Epithelial cell of esophagus (primary cell): ENCODE measurements at regions not wholly inside any gene's neighbourhood (a gene's known extent, or its start where the extent isn't known, plus 50 kb on each side); places are given as distances from the start of the nearest gene placed in this dataset.
"Not testable (repeated sequence)": the region's sequence is repeated elsewhere in the genome, so short reads cannot be mapped to it uniquely, and the experiment has no call there.

Experiments used
- DNase-seq: peaks from one replicate; pipeline ENCODE4 v3.0.0; 2010; ENCODE audit warnings: low read depth
- H3K4me3 ChIP-seq: 2 replicates; pipeline ENCODE4 v1.5.1; 2011; ENCODE audit warnings: mild to moderate bottlenecking, low read length, control low read depth
- CTCF ChIP-seq: IDR thresholded peaks from 2 replicates; pipeline ENCODE4 v1.5.1; 2011; ENCODE audit warnings: low read depth, mild to moderate bottlenecking, low read length, control low read depth, inconsistent platforms; ENCODE audit not compliant: insufficient read depth; ENCODE audit errors: missing control alignments

DNA sequence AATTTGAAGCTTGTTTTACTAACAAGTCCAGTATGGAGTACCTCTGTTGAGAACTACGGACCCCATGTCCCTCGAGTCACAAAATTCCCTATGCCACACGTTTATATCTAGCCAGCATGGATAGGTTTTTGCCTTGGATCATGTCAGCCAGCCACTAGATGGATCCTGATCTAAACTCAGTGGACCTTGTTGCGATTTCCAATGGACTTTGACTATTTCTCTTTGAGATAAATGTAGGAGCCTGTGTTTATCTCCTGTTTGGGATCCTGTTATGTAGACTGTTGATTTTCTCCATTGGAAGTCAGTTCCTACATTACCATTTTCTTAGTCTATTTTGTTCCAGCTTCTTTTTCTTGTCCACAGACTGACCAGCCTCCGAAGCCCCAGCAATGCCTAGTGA lies 127.1 kb upstream of the BMAL1 start:
- TF ChIP-seq CTCF, result no peak
- DNase-seq, result no peak
- no peak overlapping the region for H3K4me3 ChIP-seq

DNA sequence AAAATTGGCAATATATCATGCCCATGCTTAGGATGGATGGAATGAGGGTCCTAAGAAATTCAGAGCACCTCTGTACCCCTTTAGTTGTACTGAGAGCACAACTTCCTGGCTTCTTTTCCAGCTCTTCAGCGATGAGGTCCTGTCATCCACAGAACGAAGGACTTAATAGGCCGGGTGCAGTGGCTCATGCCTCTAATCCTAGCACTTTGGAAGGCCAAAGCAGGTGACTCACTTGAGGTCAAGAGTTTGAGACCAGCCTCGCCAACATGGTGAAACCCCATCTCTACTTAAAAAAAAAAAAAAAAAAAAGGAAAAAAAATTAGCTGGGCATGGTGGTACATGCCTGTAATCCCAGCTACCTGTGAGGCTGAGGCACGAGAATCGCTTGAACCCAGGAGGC lies 125.3 kb upstream of the BMAL1 start:
- no peak overlapping the region for H3K4me3 ChIP-seq
- DNase-seq, result no peak
- no peak for TF ChIP-seq CTCF

DNA sequence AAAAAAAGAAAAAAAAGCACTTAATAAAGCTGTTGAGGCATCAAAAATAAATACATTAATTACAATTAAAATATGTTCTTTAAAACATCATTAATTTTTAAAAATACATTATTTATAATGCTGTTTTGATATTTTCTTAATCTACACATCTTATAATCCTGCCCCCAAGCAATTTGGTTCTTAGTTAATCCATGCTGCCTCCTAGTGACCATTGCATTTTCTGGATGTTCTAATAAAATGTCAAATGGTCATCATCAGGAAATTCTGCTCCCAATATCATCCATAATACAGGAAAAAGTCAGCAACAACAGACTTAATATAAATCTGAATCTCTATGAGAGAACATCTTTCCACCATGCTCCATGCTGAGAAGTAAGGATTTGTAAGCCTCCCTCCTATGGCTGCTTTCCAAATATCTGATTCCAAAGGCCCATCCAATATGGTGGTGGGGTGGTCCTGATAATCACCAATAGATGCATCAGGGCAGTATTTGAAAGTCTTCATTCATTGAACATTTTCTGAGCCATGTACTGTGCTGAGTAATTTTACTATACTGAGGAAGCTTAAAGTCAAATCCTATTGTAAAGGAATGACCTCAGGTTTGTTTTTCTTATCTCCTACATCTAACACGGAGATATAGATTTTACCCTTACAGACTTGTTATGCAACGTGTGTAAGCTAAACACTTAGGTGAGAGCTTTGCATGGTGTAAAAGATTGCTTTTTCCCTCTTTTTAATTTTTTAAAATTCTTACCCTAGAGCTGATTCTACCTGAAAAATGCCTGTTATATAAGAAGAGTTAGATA lies 124.7 kb upstream of the BMAL1 start:
- TF ChIP-seq CTCF, result peak; percentile 59
- no peak overlapping the region for H3K4me3 ChIP-seq
- peak; percentile 64 for DNase-seq

- DNase-seq, result not testable (repeated sequence)
These were observed 123.2 kb upstream of the BMAL1 start for GRCh38 chr11:13154374-13154773.

DNA sequence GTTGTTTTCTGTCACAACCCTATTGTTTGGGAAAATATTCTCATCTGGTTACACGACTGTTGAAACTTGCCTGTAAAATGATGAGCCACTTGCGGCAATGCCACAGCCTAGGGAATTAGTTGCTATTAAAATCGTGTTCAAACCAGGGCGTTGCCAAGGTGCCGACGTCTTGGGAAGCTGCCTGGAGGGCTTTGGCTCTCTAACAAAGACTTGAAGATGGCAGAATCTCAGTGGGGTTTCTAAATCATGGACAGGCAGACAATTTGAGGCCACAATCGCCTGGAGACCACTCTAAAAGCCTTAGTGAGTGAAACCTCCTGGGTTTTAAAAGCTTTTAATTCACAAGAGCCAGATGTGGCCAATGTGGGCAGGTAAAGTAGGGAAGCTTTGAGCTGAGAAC lies 117.2 kb upstream of the BMAL1 start:
- H3K4me3 ChIP-seq, result peak overlapping the region; percentile 5
- TF ChIP-seq CTCF, result no peak
- DNase-seq, result peak; percentile 86

More at GRCh38 chr11:13154374-13154773, 123.2 kb upstream of the BMAL1 start:
- not testable (repeated sequence) for H3K4me3 ChIP-seq

GRCh38 chr11:13160806-13161205 lies 116.8 kb upstream of the BMAL1 start:
- peak overlapping the region; percentile 5 for H3K4me3 ChIP-seq
- no peak for TF ChIP-seq CTCF
- peak; percentile 98 for DNase-seq

DNA sequence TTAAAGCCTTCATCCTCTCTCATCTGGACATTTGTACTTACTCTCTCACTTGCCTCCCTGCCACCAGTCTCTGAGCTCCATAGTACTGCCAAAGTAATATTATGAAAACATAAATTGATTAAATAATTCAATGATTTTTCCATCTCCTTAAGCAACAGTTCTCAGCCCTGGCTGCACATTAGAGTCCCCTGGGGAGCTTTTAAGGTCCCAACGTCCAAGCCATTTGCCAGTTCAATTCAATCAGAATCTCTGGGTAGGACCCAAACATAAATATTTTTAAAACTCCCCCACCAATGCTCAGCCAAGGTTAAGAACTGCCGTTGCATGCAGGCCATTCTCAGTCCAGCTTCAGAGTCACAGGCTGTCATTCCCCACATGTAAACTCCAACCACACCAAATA lies 114.4 kb upstream of the BMAL1 start:
- no peak for TF ChIP-seq CTCF
- no peak for DNase-seq
- H3K4me3 ChIP-seq, result no peak overlapping the region
